OCI-LY1 (cell line): ENCODE measurements at regions not wholly inside any gene's neighbourhood (a gene's known extent, or its start where the extent isn't known, plus 50 kb on each side); places are given as distances from the start of the nearest gene placed in this dataset.
"Not testable (repeated sequence)": the region's sequence is repeated elsewhere in the genome, so short reads cannot be mapped to it uniquely, and the experiment has no call there.

Source experiments
- H2AFZ ChIP-seq: fragments of 200-600 bp; sonication (generic), shearing (Covaris generic); 2 replicates; pipeline ENCODE4 v1.6.0; 2014; ENCODE audit warnings: antibody characterized with exemption, mild to moderate bottlenecking, low read length
- H3F3A ChIP-seq: fragments of 200-600 bp; sonication (generic), shearing (Covaris generic); 2 replicates; pipeline ENCODE4 v1.6.0; 2014; ENCODE audit warnings: mild to moderate bottlenecking, antibody characterized with exemption, low read length, moderate library complexity; ENCODE audit not compliant: insufficient read depth
- H3K27ac ChIP-seq: fragments of 200-600 bp; sonication (generic); 2 replicates; pipeline ENCODE4 v1.5.1; 2014; ENCODE audit warnings: low read length, mixed run types, mild to moderate bottlenecking, low read depth; ENCODE audit not compliant: poor library complexity, severe bottlenecking
- H3K27me3 ChIP-seq: fragments of 200-600 bp; sonication (generic); 2 replicates; pipeline ENCODE4 v1.6.0; 2014; ENCODE audit warnings: antibody characterized with exemption, mild to moderate bottlenecking, low read length, moderate library complexity; ENCODE audit not compliant: insufficient read depth
- H3K36me3 ChIP-seq: fragments of 200-600 bp; sonication (generic); 2 replicates; pipeline ENCODE4 v1.6.1; 2014; ENCODE audit warnings: mild to moderate bottlenecking, antibody characterized with exemption, low read length, moderate library complexity, mixed read lengths; ENCODE audit not compliant: insufficient read depth
- H3K4me1 ChIP-seq: fragments of 200-600 bp; sonication (generic); 2 replicates; pipeline ENCODE4 v1.5.1; 2014; ENCODE audit warnings: mild to moderate bottlenecking, low read length, moderate library complexity; ENCODE audit not compliant: insufficient read depth, severe bottlenecking
- H3K4me2 ChIP-seq: fragments of 200-600 bp; sonication (generic), shearing (Covaris generic); 2 replicates; pipeline ENCODE4 v1.6.1; 2014; ENCODE audit warnings: low read length
- H3K4me3 ChIP-seq: fragments of 200-600 bp; sonication (generic); 2 replicates; pipeline ENCODE4 v1.5.1; 2014; ENCODE audit warnings: low read length, low read depth, mild to moderate bottlenecking, mixed read lengths; ENCODE audit not compliant: poor library complexity, severe bottlenecking
- H3K79me2 ChIP-seq: fragments of 200-600 bp; shearing (Covaris generic); 2 replicates; pipeline ENCODE4 v1.6.1; 2016; ENCODE audit warnings: mixed run types, low read length, mixed read lengths; ENCODE audit not compliant: insufficient read depth
- H3K9ac ChIP-seq: fragments of 200-600 bp; sonication (generic), shearing (Covaris generic); 2 replicates; pipeline ENCODE4 v1.6.1; 2014; ENCODE audit warnings: mild to moderate bottlenecking, low read length, mixed read lengths
- H3K9me2 ChIP-seq: fragments of 200-600 bp; sonication (generic), shearing (Covaris generic); 2 replicates; pipeline ENCODE4 v1.6.1; 2014; ENCODE audit warnings: low read depth, mild to moderate bottlenecking, low read length, mixed read lengths
- H3K9me3 ChIP-seq: fragments of 200-600 bp; shearing (Covaris generic); 2 replicates; pipeline ENCODE4 v1.6.1; 2014; ENCODE audit warnings: low read length, mixed read lengths
- H4K20me1 ChIP-seq: fragments of 200-600 bp; sonication (generic), shearing (Covaris generic); 2 replicates; pipeline ENCODE4 v1.6.0; 2016; ENCODE audit warnings: mild to moderate bottlenecking, low read length; ENCODE audit not compliant: insufficient read depth

- H4K20me1 ChIP-seq, H3K4me2 ChIP-seq, H3F3A ChIP-seq, H3K9me2 ChIP-seq, H3K27me3 ChIP-seq, H2AFZ ChIP-seq, H3K9ac ChIP-seq, H3K4me1 ChIP-seq, H3K27ac ChIP-seq, H3K4me3 ChIP-seq, H3K79me2 ChIP-seq, H3K36me3 ChIP-seq, H3K9me3 ChIP-seq: not testable (repeated sequence)
These were observed 806.3 kb downstream of the PRIM2 start for GRCh38 chr6:58123770-58124169.

GRCh38 chr6:58128549-58128948 lies 811.1 kb downstream of the PRIM2 start:
- H3K9me3 ChIP-seq, H3K27ac ChIP-seq, H3K4me3 ChIP-seq, H3K9me2 ChIP-seq, H4K20me1 ChIP-seq, H3K36me3 ChIP-seq, H2AFZ ChIP-seq, H3K9ac ChIP-seq, H3F3A ChIP-seq, H3K4me2 ChIP-seq, H3K27me3 ChIP-seq, H3K79me2 ChIP-seq, H3K4me1 ChIP-seq: not testable (repeated sequence)

GRCh38 chr6:58129098-58129497 lies 811.7 kb downstream of the PRIM2 start:
- not testable (repeated sequence) for H3K9me3 ChIP-seq, H3K4me1 ChIP-seq

GRCh38 chr6:58139746-58140145 lies 822.3 kb downstream of the PRIM2 start:
- H3K36me3 ChIP-seq, H3K79me2 ChIP-seq, H3K27ac ChIP-seq, H3K9ac ChIP-seq, H3K27me3 ChIP-seq, H3K9me3 ChIP-seq, H3K4me2 ChIP-seq, H4K20me1 ChIP-seq, H3K4me3 ChIP-seq, H3K4me1 ChIP-seq, H2AFZ ChIP-seq, H3F3A ChIP-seq, H3K9me2 ChIP-seq: not testable (repeated sequence)

More at GRCh38 chr6:58129098-58129497, 811.7 kb downstream of the PRIM2 start:
- H3K79me2 ChIP-seq, H4K20me1 ChIP-seq, H3K9me2 ChIP-seq, H3K4me3 ChIP-seq, H3K27me3 ChIP-seq, H3K36me3 ChIP-seq, H2AFZ ChIP-seq, H3K9ac ChIP-seq, H3F3A ChIP-seq, H3K4me2 ChIP-seq, H3K27ac ChIP-seq: not testable (repeated sequence)

GRCh38 chr6:58171025-58171424 lies 853.6 kb downstream of the PRIM2 start:
- not testable (repeated sequence) for H3K4me3 ChIP-seq, H3K27ac ChIP-seq, H3K4me2 ChIP-seq, H3K9me2 ChIP-seq, H3K79me2 ChIP-seq, H3F3A ChIP-seq, H4K20me1 ChIP-seq, H3K9ac ChIP-seq, H2AFZ ChIP-seq, H3K36me3 ChIP-seq, H3K27me3 ChIP-seq, H3K4me1 ChIP-seq, H3K9me3 ChIP-seq

GRCh38 chr6:58181557-58182065 lies 864.2 kb downstream of the PRIM2 start:
- not testable (repeated sequence) for H3K9me2 ChIP-seq, H3K4me1 ChIP-seq, H3K36me3 ChIP-seq, H3K9ac ChIP-seq, H3K4me3 ChIP-seq, H4K20me1 ChIP-seq, H3K9me3 ChIP-seq, H2AFZ ChIP-seq, H3K27me3 ChIP-seq, H3K79me2 ChIP-seq, H3K4me2 ChIP-seq, H3F3A ChIP-seq, H3K27ac ChIP-seq

- H3K4me2 ChIP-seq, H3F3A ChIP-seq, H3K4me1 ChIP-seq, H3K9me2 ChIP-seq, H3K36me3 ChIP-seq, H3K27me3 ChIP-seq, H2AFZ ChIP-seq, H3K9ac ChIP-seq, H4K20me1 ChIP-seq, H3K4me3 ChIP-seq, H3K27ac ChIP-seq, H3K79me2 ChIP-seq, H3K9me3 ChIP-seq: not testable (repeated sequence)
These were observed 867.9 kb downstream of the PRIM2 start for GRCh38 chr6:58185300-58185699.

GRCh38 chr6:58193209-58193608 lies 875.8 kb downstream of the PRIM2 start:
- not testable (repeated sequence) for H3K36me3 ChIP-seq, H3K9me3 ChIP-seq, H3K9ac ChIP-seq, H2AFZ ChIP-seq, H4K20me1 ChIP-seq, H3K27ac ChIP-seq, H3K9me2 ChIP-seq, H3K27me3 ChIP-seq, H3K79me2 ChIP-seq, H3K4me3 ChIP-seq, H3F3A ChIP-seq, H3K4me1 ChIP-seq, H3K4me2 ChIP-seq
